ENCODE measurements at regions not wholly inside any gene's neighbourhood (a gene's known extent, or its start where the extent isn't known, plus 50 kb on each side); places are given as distances from the start of the nearest gene placed in this dataset.

GRCh38 chr12:86801439-86801838 lies 545.2 kb upstream of the MGAT4C start:
- H3K9ac ChIP-seq (ENCODE audit: low read length) = no peak overlapping the region
- no peaks in the 10 kb centered on the region for H3K4me1 ChIP-seq (ENCODE audit: control insufficient read depth, insufficient read depth, low read length)
- no peak overlapping the region for H3K27ac ChIP-seq (ENCODE audit: low read depth, low read length)
- H3K27me3 ChIP-seq (ENCODE audit: control insufficient read depth, insufficient read depth, low read length) = no peaks in the 10 kb centered on the region
- no peaks in the 10 kb centered on the region for H3K36me3 ChIP-seq (ENCODE audit: control insufficient read depth, insufficient read depth, low read length)
- no peak overlapping the region for H3K4me3 ChIP-seq (ENCODE audit: low read length)

DNA sequence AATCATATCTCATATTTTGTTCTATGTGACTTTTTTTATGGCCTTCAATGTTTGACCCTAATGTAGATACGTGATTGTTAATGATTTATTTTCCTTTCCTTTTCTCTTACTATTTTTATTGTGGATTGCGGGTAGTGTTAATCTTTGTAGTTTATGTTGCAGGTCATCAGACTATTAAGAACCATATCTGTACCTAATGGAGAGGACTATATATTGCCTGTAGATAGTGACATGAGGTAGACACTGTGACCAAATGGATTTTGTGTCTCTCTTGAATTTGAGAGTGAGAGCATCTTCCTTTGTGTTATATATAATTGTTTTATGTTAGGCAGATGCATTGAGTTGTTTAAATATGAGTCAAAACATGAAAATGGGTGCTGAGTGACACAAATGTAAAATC lies 543.4 kb upstream of the MGAT4C start:
- H3K36me3 ChIP-seq (ENCODE audit: control insufficient read depth, insufficient read depth, low read length) = no peaks in the 10 kb centered on the region

DNA sequence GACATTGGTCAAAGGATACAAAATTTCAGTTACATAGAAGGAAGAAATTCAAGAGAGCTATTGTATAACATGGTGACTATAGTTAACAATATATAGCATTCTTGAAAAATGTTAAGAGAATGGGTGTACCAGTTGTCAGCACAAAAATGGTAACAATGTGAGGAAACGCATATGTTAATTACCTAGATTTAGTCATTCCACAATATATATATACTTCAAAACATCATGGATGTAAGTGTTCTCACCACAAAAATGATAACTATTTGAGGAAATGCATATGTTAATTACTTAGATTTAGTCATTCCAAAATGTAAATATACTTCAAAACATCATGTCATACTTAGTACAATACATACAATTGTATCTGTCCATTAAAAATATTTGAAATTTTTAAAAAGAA lies 540.4 kb upstream of the MGAT4C start:
- Histone ChIP-seq H3K27ac (ENCODE audit: low read depth, low read length) (no peak overlapping the region), H3K4me3 (ENCODE audit: low read length) (no peak overlapping the region), H3K36me3 (ENCODE audit: control insufficient read depth, insufficient read depth, low read length) (no peaks in the 10 kb centered on the region), H3K27me3 (ENCODE audit: control insufficient read depth, insufficient read depth, low read length) (no peaks in the 10 kb centered on the region), H3K4me1 (ENCODE audit: control insufficient read depth, insufficient read depth, low read length) (no peaks in the 10 kb centered on the region), H3K9ac (ENCODE audit: low read length) (no peak overlapping the region)

More for the DNA sequence above, 543.4 kb upstream of the MGAT4C start:
- Histone ChIP-seq H3K27ac (ENCODE audit: low read depth, low read length) (no peak overlapping the region), H3K4me3 (ENCODE audit: low read length) (no peak overlapping the region), H3K4me1 (ENCODE audit: control insufficient read depth, insufficient read depth, low read length) (no peaks in the 10 kb centered on the region), H3K9ac (ENCODE audit: low read length) (no peak overlapping the region), H3K27me3 (ENCODE audit: control insufficient read depth, insufficient read depth, low read length) (no peaks in the 10 kb centered on the region)

DNA sequence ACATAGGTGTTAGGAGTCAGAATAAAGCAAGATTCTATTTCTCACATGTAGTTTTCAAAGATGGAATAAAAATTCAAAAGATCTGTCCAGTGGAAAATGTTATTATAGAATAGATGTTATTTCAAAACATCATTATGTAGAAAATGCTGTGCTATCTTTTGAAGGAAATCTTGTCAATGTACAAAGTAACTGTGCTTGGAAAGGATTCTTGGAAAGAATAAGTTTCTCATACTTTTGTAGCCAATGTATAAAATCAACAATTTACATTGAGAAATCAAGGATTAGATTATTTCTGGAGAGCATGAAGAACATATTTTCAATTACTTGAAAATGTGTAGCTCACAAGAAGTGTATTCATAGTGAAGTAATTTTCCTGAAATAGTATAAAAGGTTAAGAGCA lies 532.5 kb upstream of the MGAT4C start:
- Histone ChIP-seq H3K27me3 (ENCODE audit: control insufficient read depth, insufficient read depth, low read length) (no peaks in the 10 kb centered on the region), H3K27ac (ENCODE audit: low read depth, low read length) (no peak overlapping the region), H3K4me3 (ENCODE audit: low read length) (no peak overlapping the region), H3K4me1 (ENCODE audit: control insufficient read depth, insufficient read depth, low read length) (no peaks in the 10 kb centered on the region), H3K36me3 (ENCODE audit: control insufficient read depth, insufficient read depth, low read length) (no peaks in the 10 kb centered on the region), H3K9ac (ENCODE audit: low read length) (no peak overlapping the region)

- no peak overlapping the region for H3K9ac ChIP-seq (ENCODE audit: low read length)
- H3K4me1 ChIP-seq (ENCODE audit: control insufficient read depth, insufficient read depth, low read length) = no peaks in the 10 kb centered on the region
- H3K27me3 ChIP-seq (ENCODE audit: control insufficient read depth, insufficient read depth, low read length) = no peaks in the 10 kb centered on the region
- no peak overlapping the region for H3K27ac ChIP-seq (ENCODE audit: low read depth, low read length)
- H3K4me3 ChIP-seq (ENCODE audit: low read length) = no peak overlapping the region
- H3K36me3 ChIP-seq (ENCODE audit: control insufficient read depth, insufficient read depth, low read length) = no peaks in the 10 kb centered on the region
These were observed 531.2 kb upstream of the MGAT4C start for GRCh38 chr12:86787419-86787818.

- H3K4me3 ChIP-seq (ENCODE audit: low read length) = no peak overlapping the region
- H3K9ac ChIP-seq (ENCODE audit: low read length) = no peak overlapping the region
- no peaks in the 10 kb centered on the region for H3K27me3 ChIP-seq (ENCODE audit: control insufficient read depth, insufficient read depth, low read length)
- no peak overlapping the region for H3K27ac ChIP-seq (ENCODE audit: low read depth, low read length)
- no peaks in the 10 kb centered on the region for H3K36me3 ChIP-seq (ENCODE audit: control insufficient read depth, insufficient read depth, low read length)
- no peaks in the 10 kb centered on the region for H3K4me1 ChIP-seq (ENCODE audit: control insufficient read depth, insufficient read depth, low read length)
These were observed 521.1 kb upstream of the MGAT4C start for GRCh38 chr12:86777325-86777724.

DNA sequence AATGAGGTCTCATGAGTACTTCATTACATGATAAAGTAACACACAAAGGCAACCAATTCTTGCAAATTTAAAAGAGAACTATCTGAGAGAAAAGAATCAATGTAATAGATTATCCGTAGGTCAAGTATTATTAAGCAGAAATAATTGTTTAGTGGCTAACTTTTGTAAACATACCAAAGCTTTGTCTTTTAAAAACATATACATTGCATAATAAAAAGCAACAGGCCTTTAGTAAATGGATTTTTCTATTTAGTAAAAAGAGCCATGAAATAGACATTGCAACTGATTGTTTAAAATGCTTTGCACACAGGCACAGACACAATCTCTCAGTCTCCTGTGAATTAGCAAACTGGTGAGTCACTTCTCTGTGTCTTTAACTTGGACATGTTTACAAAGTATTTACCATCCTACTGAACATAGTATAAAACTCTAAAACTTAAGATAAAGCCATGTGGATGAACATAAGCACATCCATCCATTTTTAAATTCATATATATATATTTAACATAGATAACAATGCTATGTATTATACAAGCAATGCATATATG lies 518.7 kb upstream of the MGAT4C start:
- Histone ChIP-seq H3K4me1 (ENCODE audit: control insufficient read depth, insufficient read depth, low read length) (no peaks in the 10 kb centered on the region), H3K4me3 (ENCODE audit: low read length) (no peak overlapping the region), H3K36me3 (ENCODE audit: control insufficient read depth, insufficient read depth, low read length) (no peaks in the 10 kb centered on the region), H3K27ac (ENCODE audit: low read depth, low read length) (no peak overlapping the region), H3K9ac (ENCODE audit: low read length) (no peak overlapping the region), H3K27me3 (ENCODE audit: control insufficient read depth, insufficient read depth, low read length) (no peaks in the 10 kb centered on the region)

- Histone ChIP-seq H3K27ac (ENCODE audit: low read depth, low read length) (no peak overlapping the region), H3K4me3 (ENCODE audit: low read length) (no peak overlapping the region), H3K36me3 (ENCODE audit: control insufficient read depth, insufficient read depth, low read length) (no peaks in the 10 kb centered on the region), H3K9ac (ENCODE audit: low read length) (no peak overlapping the region), H3K27me3 (ENCODE audit: control insufficient read depth, insufficient read depth, low read length) (no peaks in the 10 kb centered on the region), H3K4me1 (ENCODE audit: control insufficient read depth, insufficient read depth, low read length) (no peaks in the 10 kb centered on the region)
These were observed 516.5 kb upstream of the MGAT4C start for GRCh38 chr12:86772696-86773095.

DNA sequence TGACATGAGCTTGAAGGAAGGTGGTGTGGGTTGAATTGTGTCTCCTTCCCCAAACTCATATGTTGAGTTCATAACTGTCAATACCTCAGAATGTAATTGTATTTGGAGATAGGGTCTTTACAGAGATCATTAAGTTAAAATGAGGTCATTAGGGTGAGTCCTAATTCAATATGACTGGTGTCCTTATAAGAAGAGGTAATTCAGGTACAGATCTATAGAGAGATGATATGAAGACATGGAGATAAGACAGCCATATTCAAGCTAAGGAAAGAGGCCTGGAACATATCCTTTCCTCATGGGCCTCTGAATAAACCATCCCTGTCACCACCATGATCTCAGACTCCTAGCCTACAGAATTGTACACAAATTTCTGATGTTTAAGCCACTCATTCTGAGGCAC lies 514.7 kb upstream of the MGAT4C start:
- no peak overlapping the region for H3K4me3 ChIP-seq (ENCODE audit: low read length)
- H3K4me1 ChIP-seq (ENCODE audit: control insufficient read depth, insufficient read depth, low read length) = no peaks in the 10 kb centered on the region
- no peak overlapping the region for H3K9ac ChIP-seq (ENCODE audit: low read length)
- H3K36me3 ChIP-seq (ENCODE audit: control insufficient read depth, insufficient read depth, low read length) = no peaks in the 10 kb centered on the region
- no peak overlapping the region for H3K27ac ChIP-seq (ENCODE audit: low read depth, low read length)
- no peaks in the 10 kb centered on the region for H3K27me3 ChIP-seq (ENCODE audit: control insufficient read depth, insufficient read depth, low read length)

GRCh38 chr12:86748894-86749293 lies 492.7 kb upstream of the MGAT4C start:
- Histone ChIP-seq H3K27me3 (ENCODE audit: control insufficient read depth, insufficient read depth, low read length) (no peaks in the 10 kb centered on the region), H3K27ac (ENCODE audit: low read depth, low read length) (no peak overlapping the region), H3K4me3 (ENCODE audit: low read length) (no peak overlapping the region), H3K4me1 (ENCODE audit: control insufficient read depth, insufficient read depth, low read length) (no peaks in the 10 kb centered on the region), H3K9ac (ENCODE audit: low read length) (no peak overlapping the region), H3K36me3 (ENCODE audit: control insufficient read depth, insufficient read depth, low read length) (no peaks in the 10 kb centered on the region)

DNA sequence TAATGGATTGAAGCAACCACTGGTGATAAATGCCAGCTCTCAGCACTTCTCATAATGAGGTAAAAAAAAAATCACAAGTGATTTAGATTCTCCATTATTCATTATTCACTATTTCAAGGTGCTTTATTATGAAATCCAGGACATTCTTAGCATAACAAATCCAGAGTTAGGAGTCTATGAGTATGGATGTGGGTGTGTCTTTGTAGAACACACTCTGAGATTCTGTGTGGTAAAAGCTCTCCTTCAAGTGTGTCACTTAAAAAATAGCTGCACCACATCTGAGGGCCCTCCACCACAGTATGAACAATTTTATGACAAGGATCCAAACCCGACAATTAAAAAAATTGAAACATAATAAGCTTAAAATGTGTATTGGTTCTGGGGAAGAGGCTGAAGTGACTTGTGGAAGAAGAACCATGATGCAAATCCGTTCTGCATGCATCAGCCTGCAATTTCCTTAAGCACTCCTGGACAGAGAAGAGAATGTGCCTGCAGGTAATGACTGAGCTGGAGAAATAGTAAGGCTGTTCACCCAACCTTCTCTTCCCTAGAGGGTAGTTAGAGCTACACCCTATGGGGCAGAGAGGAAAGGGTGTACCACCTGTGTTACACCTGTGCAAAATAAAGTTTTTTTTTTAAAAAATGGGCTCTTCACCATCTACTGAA lies 488.5 kb upstream of the MGAT4C start:
- Histone ChIP-seq H3K27me3 (ENCODE audit: control insufficient read depth, insufficient read depth, low read length) (no peaks in the 10 kb centered on the region), H3K36me3 (ENCODE audit: control insufficient read depth, insufficient read depth, low read length) (no peaks in the 10 kb centered on the region), H3K4me3 (ENCODE audit: low read length) (no peak overlapping the region), H3K27ac (ENCODE audit: low read depth, low read length) (no peak overlapping the region), H3K9ac (ENCODE audit: low read length) (no peak overlapping the region), H3K4me1 (ENCODE audit: control insufficient read depth, insufficient read depth, low read length) (no peaks in the 10 kb centered on the region)

DNA sequence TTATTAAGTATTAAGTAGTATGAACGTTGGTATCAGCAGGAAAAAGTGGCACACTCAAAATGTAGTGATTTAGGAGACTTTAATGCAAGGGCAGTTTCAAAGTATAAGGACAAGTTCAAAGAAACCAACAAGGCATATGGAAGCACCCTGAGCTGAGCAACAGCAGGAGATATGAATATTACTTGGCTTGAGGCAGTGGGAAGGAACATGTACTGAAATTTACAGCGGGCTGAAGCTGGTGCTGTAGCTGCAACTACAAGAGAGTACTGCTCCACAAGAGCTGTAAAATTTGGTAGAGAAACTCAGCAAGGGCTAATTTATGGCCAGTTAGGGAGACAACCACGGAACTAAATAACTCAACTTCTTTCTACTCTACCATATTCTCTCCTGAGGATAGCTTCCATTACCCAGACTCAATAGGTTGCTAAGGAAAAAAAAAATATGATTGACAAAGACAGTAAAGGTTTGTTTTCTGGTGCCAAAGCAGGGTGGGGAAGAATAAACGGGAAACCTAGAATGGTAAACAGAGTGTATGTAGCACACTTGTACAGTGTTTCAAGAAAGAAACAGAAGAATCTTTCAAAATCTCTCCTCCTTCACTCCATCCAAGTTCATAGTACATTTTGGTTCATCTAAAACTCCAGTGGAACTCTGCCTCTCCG lies 487.8 kb upstream of the MGAT4C start:
- H3K27ac ChIP-seq (ENCODE audit: low read depth, low read length) = no peak overlapping the region
- no peak overlapping the region for H3K9ac ChIP-seq (ENCODE audit: low read length)
- no peak overlapping the region for H3K4me3 ChIP-seq (ENCODE audit: low read length)
- H3K4me1 ChIP-seq (ENCODE audit: control insufficient read depth, insufficient read depth, low read length) = no peaks in the 10 kb centered on the region
- H3K27me3 ChIP-seq (ENCODE audit: control insufficient read depth, insufficient read depth, low read length) = no peaks in the 10 kb centered on the region
- no peaks in the 10 kb centered on the region for H3K36me3 ChIP-seq (ENCODE audit: control insufficient read depth, insufficient read depth, low read length)

GRCh38 chr12:86741531-86741930 lies 485.3 kb upstream of the MGAT4C start:
- Histone ChIP-seq H3K27me3 (ENCODE audit: control insufficient read depth, insufficient read depth, low read length) (no peaks in the 10 kb centered on the region), H3K36me3 (ENCODE audit: control insufficient read depth, insufficient read depth, low read length) (no peaks in the 10 kb centered on the region), H3K4me1 (ENCODE audit: control insufficient read depth, insufficient read depth, low read length) (no peaks in the 10 kb centered on the region), H3K4me3 (ENCODE audit: low read length) (no peak overlapping the region), H3K27ac (ENCODE audit: low read depth, low read length) (no peak overlapping the region), H3K9ac (ENCODE audit: low read length) (no peak overlapping the region)

Data from rectal smooth muscle tissue (tissue), 1 donor.